HG02571 (cell line): ENCODE measurements at regions not wholly inside any gene's neighbourhood (a gene's known extent, or its start where the extent isn't known, plus 50 kb on each side); places are given as distances from the start of the nearest gene placed in this dataset.
"Not testable (repeated sequence)": the region's sequence is repeated elsewhere in the genome, so short reads cannot be mapped to it uniquely, and the experiment has no call there.

Source experiments
- ATAC-seq: cut with Tn5 transposase; IDR thresholded peaks from one replicate; pipeline ENCODE4 v1.9.1; 2021; ENCODE audit warnings: mild to moderate bottlenecking, moderate library complexity; ENCODE audit not compliant: unreplicated experiment

GRCh38 chr9:102740578-102740977 is 254.6 kb upstream of the CYLC2 start:
- no peak for ATAC-seq

DNA sequence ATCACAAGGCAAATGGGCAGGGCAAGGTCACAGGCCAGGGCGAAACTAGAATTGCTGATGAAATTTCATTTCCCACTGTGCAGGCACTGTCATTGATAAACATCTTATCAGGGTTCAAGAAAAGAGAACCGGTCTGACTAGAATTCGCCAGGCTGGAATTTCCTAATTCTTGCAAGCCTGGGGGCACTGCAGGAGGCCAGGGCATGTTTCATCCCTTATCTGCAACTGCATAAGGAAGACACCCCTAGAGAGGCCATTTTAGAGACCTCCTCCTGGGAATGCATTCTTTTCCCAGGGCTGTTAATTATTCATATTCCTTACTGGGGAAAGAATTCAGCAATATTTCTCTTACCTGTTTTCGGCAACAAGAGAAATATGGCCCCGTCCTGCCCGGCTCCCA is 266.2 kb upstream of the CYLC2 start:
- ATAC-seq = no peak

DNA sequence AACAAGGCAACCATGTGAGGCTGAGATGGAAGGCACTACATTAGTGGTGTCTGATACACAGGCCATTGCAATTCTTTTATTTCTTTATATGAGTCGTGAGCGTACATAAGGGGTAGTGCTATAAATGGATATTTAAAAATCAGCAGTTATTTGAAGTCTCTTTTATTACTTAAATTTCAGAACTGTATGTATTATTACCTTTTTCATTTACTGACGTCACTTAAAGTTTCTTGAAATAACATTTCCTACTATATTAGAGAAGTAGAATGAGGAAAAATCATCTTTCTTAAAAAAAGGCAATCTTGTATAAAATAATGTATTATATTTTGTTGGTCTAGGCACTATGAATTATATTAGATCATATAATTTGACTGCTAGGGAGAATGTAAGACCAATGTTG is 280.9 kb upstream of the CYLC2 start:
- no peak for ATAC-seq

DNA sequence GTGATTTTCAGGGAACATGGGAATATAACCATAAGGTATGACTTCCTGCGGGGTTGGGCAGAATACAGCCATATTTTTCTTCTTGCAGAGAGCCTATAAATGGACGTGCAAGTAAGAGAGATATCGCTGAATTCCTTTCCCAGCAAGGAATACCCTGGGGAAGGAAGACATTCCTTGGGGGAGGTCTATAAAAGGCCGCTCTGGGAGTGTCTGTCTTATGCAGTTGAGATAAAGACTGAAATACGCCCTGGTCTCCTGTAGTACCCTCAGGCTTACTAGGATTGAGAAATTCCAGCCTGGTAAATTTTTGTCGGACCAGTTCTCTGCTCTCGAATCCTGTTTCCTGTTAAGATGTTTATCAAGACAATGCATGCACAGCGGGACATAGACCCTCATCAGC is 282.2 kb upstream of the CYLC2 start:
- not testable (repeated sequence) for ATAC-seq

GRCh38 chr9:102700936-102701335 is 294.2 kb upstream of the CYLC2 start:
- ATAC-seq = no peak

DNA sequence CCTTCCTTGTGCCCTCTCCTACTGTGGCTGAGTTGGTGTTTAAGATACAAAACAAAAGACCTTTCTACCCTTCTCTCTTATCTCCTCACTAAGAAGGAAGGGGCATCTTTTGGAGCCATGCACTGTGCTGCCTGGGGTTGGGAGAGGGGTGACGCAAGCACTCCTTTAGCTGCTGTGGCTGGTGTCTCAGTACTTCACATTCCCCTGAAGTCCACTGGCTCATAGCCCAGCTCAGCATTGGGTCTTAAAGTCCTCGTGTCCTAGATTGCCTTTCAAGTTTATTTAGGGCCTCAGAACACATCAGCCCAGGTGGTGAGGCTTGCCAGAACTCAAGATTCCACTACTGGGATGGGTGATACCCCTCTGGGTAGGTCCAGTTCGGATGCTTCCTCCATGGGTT is 325.9 kb upstream of the CYLC2 start:
- ATAC-seq = no peak

GRCh38 chr9:102652471-102652870 is 342.7 kb upstream of the CYLC2 start:
- ATAC-seq = no peak

DNA sequence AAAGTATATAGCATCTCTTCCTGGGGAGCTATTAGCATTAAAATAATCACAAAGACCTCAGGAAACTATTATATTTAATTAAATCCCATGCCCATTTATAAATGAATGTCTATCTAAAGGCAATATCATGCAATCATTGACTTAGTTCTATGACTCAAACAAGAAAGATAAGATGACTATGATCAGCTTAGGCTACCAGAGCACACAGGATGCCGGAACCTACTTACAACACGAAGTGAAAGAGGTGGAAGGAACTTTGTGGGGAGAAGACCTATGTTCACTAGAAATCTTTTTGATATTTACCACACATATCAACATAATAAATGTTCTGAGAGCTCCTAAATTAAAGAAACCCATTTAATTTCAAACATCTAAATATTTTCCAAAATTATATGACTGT is 344.2 kb upstream of the CYLC2 start:
- ATAC-seq = no peak

DNA sequence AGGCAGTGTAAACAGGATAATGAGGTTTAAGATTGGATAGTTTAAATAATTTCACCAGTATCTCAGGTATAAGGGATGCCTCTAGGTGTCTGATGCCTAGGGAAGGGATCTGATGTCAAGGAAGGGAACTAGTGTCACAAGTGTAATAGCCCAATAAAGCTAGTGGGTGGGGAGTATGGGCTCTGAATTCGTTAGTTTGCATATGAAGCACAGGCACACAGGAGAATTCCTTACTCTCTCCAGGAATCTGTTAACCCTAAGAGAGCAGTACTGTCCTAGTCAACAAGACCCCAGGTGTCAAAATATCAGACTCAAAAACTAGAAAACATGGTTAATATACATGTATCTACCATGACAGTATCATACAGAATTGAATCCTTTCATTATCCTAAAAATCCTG is 352.5 kb upstream of the CYLC2 start:
- no peak for ATAC-seq

DNA sequence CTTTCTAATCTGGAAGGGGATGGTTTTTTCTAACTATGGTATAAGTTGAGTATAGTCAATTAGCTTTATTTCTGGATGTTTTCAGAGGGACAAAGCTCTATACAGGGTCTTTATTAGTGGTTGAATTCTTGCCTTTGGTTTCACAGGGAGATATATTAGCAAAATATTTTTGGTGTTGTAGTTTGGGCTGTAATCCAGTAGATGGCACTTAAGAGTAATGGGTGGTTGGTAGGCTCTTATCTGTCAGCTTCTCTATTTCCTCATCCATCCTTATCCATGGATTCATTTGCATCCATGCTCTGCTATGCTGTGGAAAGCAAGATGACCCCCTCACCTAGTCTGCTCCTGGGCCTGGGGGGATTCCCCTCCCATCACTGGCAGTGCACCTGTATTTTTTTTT is 363.6 kb upstream of the CYLC2 start:
- no peak for ATAC-seq

GRCh38 chr9:102609461-102609860 is 385.7 kb upstream of the CYLC2 start:
- ATAC-seq = no peak

DNA sequence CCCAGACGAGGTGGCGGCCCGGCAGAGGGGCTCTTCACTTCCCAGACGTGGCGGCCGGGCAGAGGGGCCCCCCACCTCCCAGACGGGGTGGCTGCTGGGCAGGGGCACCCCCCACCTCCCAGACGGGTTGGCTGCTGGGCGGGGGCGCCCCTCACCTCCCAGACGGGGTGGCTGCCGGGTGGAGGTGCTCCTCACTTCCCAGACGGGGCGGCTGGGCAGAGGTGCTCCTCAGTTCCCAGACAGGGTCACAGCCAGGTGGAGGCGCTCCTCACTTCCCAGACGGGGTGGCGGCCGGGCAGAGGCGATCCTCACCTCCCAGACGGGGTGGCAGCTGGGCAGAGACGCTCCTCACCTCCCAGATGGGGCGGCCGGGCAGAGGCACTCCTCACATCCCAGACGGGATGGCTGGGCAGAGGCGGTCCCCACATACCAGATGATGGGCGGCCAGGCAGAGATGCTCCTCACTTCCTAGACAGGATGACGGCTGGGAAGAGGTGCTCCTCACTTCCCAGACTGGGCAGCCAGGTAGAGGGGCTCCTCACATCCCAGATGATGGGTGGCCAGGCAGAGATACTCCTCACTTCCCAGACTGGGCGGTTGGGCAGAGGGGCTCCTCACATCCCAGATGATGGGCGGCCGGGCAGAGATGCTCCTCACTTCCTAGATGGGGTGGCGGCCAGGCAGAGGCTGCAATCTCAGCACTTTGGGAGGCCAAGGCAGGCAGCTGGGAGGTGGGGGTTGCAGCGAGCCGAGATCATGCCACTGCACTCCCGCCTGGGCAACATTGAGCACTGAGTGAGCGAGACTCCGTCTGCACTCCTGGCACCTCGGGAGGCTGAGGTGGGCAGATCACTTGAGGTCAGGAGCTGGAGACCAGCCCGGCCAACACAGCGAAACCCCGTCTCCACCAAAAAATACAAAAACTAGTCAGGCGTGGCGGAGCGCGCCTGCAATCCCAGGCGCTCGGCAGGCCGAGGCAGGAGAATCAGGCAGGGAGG is 391.6 kb upstream of the CYLC2 start:
- not testable (repeated sequence) for ATAC-seq

DNA sequence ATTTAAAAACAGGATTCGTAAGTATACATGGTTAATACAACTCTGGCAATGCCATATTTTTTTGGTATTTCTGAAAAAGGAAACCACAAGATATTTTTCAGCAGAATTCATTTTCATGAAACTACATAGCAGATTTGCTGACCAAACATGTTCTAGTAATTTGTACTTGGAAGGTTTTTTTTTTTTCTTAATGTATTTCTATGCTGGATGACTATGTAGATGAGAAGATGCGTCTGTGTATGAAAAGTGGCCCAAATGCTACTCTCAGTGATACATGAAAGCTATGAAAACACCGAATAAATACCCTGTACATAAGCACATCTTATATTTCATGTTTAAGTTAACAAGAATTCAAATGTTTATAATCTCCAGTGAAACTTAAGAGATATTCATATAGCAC is 400.9 kb upstream of the CYLC2 start:
- no peak for ATAC-seq

DNA sequence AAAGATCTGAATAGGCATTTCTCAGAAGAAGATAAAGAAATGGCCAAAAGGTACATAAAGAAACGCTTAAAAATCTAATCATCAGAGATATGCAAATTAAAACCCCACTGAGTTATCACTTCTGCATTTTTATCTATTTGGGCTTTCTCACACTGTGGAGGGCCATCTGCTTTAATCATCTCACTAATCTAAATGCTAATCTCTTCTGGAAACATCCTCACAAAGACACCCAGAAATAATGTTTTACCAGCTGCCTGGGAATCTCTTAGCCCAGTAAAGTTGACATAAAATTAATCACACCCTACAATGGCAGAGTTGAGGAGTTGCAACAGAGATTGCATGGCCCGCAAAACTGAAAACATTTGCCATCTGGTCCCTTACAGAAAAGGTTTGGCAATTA is 407.9 kb upstream of the CYLC2 start:
- no peak for ATAC-seq

GRCh38 chr9:102569436-102569835 is 425.7 kb upstream of the CYLC2 start:
- no peak for ATAC-seq

GRCh38 chr9:102551346-102551745 is 443.8 kb upstream of the CYLC2 start:
- no peak for ATAC-seq

DNA sequence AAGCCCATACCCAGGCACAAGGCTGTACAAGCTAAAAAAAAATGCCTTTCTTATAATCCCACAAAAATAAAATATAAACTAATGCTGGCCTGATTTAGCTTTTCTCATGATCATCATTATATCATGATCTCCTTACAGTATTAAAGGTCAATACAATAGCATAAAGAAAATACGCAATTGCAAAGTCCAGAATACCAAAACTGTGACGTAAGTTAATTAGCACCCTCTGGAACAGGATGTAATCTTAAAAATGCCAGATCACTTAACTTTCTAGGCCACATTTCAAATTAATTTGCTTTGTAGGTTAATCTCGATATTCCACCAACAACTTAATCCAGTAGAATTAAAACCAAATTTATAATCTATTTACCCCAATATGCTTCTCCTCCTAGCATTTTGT is 444.2 kb upstream of the CYLC2 start:
- no peak for ATAC-seq

DNA sequence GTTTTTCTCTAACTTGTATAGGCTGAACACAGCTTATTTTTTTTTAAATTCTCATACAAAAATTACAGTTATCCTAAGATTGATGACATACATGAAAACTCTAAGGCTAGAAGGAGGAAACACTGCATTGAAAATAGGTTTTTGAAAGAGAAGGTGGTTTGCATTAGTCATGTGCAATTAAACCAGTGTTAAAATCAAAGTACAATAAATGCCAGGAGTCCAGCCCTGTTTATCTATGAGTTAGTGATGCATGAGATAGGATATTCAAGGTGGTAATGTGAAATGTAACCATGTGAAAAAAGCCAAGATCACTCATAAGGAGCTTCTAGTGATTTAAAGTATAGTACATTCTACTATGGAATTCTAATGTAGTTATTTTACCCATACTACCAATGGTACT is 444.9 kb upstream of the CYLC2 start:
- no peak for ATAC-seq

GRCh38 chr9:102534031-102534430 is 461.1 kb upstream of the CYLC2 start:
- ATAC-seq = no peak

- no peak for ATAC-seq
Measured at GRCh38 chr9:102521097-102521755, 473.9 kb upstream of the CYLC2 start.

- ATAC-seq = no peak
Measured at GRCh38 chr9:102519423-102519822, 475.7 kb upstream of the CYLC2 start.

DNA sequence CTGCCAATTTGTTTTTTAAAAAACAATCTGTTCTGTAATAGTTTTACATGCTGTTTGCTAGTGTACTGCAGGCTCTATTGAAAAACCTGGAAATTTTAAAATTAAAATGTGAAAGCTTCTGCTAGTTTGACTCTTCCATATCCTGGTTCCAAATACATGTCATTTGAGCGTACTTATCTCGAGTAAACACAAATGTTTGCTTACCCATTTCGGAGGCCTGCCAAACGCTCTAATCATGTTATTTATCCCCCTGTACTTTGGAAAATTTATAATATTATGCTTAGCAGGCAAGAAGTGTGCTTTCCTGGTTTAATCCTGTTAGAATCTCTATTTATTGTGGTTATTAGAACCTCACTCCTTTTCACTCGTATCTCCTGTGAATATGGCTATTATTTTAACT is 476.8 kb upstream of the CYLC2 start:
- ATAC-seq = no peak
